Keratinocyte (primary cell): ENCODE measurements at regions not wholly inside any gene's neighbourhood (a gene's known extent, or its start where the extent isn't known, plus 50 kb on each side); places are given as distances from the start of the nearest gene placed in this dataset.

Experiments used
- DNase-seq: peaks from one replicate; pipeline ENCODE4 v3.0.0-alpha.2; 2011; ENCODE audit warnings: low read depth, missing footprints, low spot score
- FAIRE-seq: peaks from 2 replicates; lab custom pipeline; 2011; peaks lifted over from hg19 to GRCh38; lab: Jason Lieb, UNC
- H2AFZ ChIP-seq: 2 replicates; pipeline ENCODE4 v1.6.0; 2012; ENCODE audit warnings: low read length, control low read depth, inconsistent platforms; ENCODE audit not compliant: control insufficient read depth
- H3K27ac ChIP-seq: 2 replicates; pipeline ENCODE4 v1.5.1; 2011; ENCODE audit warnings: low read length; ENCODE audit not compliant: control insufficient read depth, insufficient read depth
- H3K27me3 ChIP-seq: 3 replicates; pipeline ENCODE4 v1.6.0; 2011; ENCODE audit warnings: low read length; ENCODE audit not compliant: control insufficient read depth, insufficient read depth; ENCODE audit errors: extremely low read depth
- H3K36me3 ChIP-seq, 2 experiments: 2 replicates in 1 of 2; 3 replicates in 1 of 2; pipeline ENCODE4 v1.5.1; 2011; ENCODE audit warnings: low read length in 2 of 2, mild to moderate bottlenecking in 1 of 2; ENCODE audit not compliant: control insufficient read depth in 2 of 2, insufficient read depth in 2 of 2; ENCODE audit errors: extremely low read depth in 1 of 2
- H3K4me1 ChIP-seq: 3 replicates; pipeline ENCODE4 v1.5.1; 2011; ENCODE audit warnings: low read length; ENCODE audit not compliant: control insufficient read depth, insufficient read depth; ENCODE audit errors: extremely low read depth
- H3K4me2 ChIP-seq: 3 replicates; pipeline ENCODE4 v1.6.0; 2011; ENCODE audit warnings: low read depth, low read length; ENCODE audit not compliant: control insufficient read depth, insufficient read depth; ENCODE audit errors: extremely low read depth
- H3K4me3 ChIP-seq, 3 experiments: fragments of 200-600 bp in 1 of 3; sonication (generic) in 1 of 3; 2 replicates in 2 of 3; 3 replicates in 1 of 3; pipeline ENCODE4 v1.5.1; 2011 to 2016; ENCODE audit warnings: low read length in 3 of 3, mild to moderate bottlenecking in 3 of 3, control low read depth in 2 of 3, inconsistent platforms in 1 of 3, low read depth in 1 of 3, mixed read lengths in 1 of 3, mixed run types in 1 of 3, moderate library complexity in 1 of 3; ENCODE audit not compliant: control insufficient read depth in 2 of 3, insufficient read depth in 2 of 3; ENCODE audit errors: extremely low read depth in 1 of 3
- H3K79me2 ChIP-seq: 2 replicates; pipeline ENCODE4 v1.6.0; 2012; ENCODE audit warnings: low read length; ENCODE audit not compliant: control insufficient read depth, insufficient read depth
- H3K9ac ChIP-seq: 3 replicates; pipeline ENCODE4 v1.6.0; 2011; ENCODE audit warnings: low read length; ENCODE audit not compliant: control insufficient read depth, insufficient read depth; ENCODE audit errors: extremely low read depth
- H3K9me1 ChIP-seq: 3 replicates; pipeline ENCODE4 v1.6.0; 2011; ENCODE audit warnings: low read length; ENCODE audit not compliant: control insufficient read depth, insufficient read depth; ENCODE audit errors: extremely low read depth
- H3K9me3 ChIP-seq: 2 replicates; pipeline ENCODE4 v1.5.1; 2012; ENCODE audit warnings: low read depth, low read length; ENCODE audit not compliant: control insufficient read depth
- H4K20me1 ChIP-seq: 3 replicates; pipeline ENCODE4 v1.6.0; 2011; ENCODE audit warnings: low read length; ENCODE audit not compliant: control insufficient read depth, insufficient read depth; ENCODE audit errors: extremely low read depth
- EZH2 ChIP-seq: IDR thresholded peaks from one replicate; pipeline ENCODE4 v1.6.1; 2012; ENCODE audit warnings: inconsistent platforms, mild to moderate bottlenecking, low read length, moderate library complexity
- dilution Hi-C: fragments of 300-500 bp; cut with MboI; formaldehyde crosslinking; loops from one replicate; pipeline ENCODE4 v1.7.0; 2020; ENCODE audit warnings: low sequenced_read_pairs; ENCODE audit not compliant: extremely low pct_ligation_motif_present
- TF ChIP-seq, protein P1 (sequence below), 3 experiments: IDR thresholded peaks in 1 of 3; conservative IDR thresholded peaks in 1 of 3; optimal IDR thresholded peaks in 1 of 3; 2 replicates in 2 of 3; 3 replicates in 1 of 3; pipeline versions ENCODE3 to v1.5.1; 2011; ENCODE audit warnings: low read length in 3 of 3, mild to moderate bottlenecking in 3 of 3, moderate library complexity in 2 of 3, control low read depth in 1 of 3, inconsistent platforms in 1 of 3; ENCODE audit not compliant: insufficient read depth in 2 of 3; ENCODE audit errors: extremely low read depth in 1 of 3

- no peak for DNase-seq
- FAIRE-seq, result no peak
- dilution Hi-C loops, result no loop called here
These were observed 415.2 kb upstream of the MAGEB16 start for GRCh38 chrX:35382966-35383365.

DNA sequence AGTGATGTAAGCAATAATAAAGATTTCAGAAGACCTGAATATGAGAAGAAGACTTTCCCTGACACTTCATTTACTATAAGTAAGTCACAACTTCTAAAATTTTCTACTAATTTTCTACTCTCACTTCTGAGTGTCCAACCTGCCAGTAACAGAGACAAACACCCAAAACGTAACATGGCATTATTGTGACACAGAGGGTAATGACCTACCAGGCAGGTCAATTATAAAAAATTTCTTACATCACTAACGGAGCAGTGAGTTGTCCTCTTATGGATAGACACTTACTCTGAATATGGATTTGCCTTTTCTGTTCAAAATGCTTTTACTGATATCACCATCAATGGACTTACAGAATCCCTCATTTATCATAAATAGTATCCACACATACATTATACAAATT, 405.9 kb upstream of the MAGEB16 start:
- Histone ChIP-seq H4K20me1 (no peaks in the 10 kb centered on the region), H3K27me3 (no peaks in the 10 kb centered on the region), H3K27ac (no peak overlapping the region), H3K4me2 (no peak overlapping the region), H3K79me2 (no peaks in the 10 kb centered on the region), H3K9me3 (no peaks in the 10 kb centered on the region), H3K9me1 (no peaks in the 10 kb centered on the region), H3K4me3 (no peak overlapping the region), H3K9ac (no peak overlapping the region), H3K4me1 (no peaks in the 10 kb centered on the region), H2AFZ (no peak overlapping the region), H3K36me3 (no peaks in the 10 kb centered on the region)
- TF ChIP-seq, protein P1, sequence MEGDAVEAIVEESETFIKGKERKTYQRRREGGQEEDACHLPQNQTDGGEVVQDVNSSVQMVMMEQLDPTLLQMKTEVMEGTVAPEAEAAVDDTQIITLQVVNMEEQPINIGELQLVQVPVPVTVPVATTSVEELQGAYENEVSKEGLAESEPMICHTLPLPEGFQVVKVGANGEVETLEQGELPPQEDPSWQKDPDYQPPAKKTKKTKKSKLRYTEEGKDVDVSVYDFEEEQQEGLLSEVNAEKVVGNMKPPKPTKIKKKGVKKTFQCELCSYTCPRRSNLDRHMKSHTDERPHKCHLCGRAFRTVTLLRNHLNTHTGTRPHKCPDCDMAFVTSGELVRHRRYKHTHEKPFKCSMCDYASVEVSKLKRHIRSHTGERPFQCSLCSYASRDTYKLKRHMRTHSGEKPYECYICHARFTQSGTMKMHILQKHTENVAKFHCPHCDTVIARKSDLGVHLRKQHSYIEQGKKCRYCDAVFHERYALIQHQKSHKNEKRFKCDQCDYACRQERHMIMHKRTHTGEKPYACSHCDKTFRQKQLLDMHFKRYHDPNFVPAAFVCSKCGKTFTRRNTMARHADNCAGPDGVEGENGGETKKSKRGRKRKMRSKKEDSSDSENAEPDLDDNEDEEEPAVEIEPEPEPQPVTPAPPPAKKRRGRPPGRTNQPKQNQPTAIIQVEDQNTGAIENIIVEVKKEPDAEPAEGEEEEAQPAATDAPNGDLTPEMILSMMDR (optimal IDR thresholded peaks at IDR 0.05 in 1 of 3, IDR thresholded peaks at IDR 0.05 in 1 of 3, conservative IDR thresholded peaks at IDR 0.05 in 1 of 3; ENCODE audit: extremely low read depth in 1 of 3, insufficient read depth in 2 of 3, low read length in 3 of 3), result no peak
- no peak for TF ChIP-seq EZH2
- DNase-seq (no peak), FAIRE-seq (no peak)
- dilution Hi-C loops, result no loop called here

More at GRCh38 chrX:35382966-35383365, 415.2 kb upstream of the MAGEB16 start:
- Histone ChIP-seq H3K4me3 (no peak overlapping the region), H3K9me1 (no peaks in the 10 kb centered on the region), H4K20me1 (no peaks in the 10 kb centered on the region), H3K4me1 (no peaks in the 10 kb centered on the region), H3K27ac (no peak overlapping the region), H3K79me2 (no peaks in the 10 kb centered on the region), H3K9me3 (no peaks in the 10 kb centered on the region), H3K27me3 (no peaks in the 10 kb centered on the region), H3K9ac (no peak overlapping the region), H3K4me2 (no peak overlapping the region), H3K36me3 (no peaks in the 10 kb centered on the region), H2AFZ (no peak overlapping the region)
- no peak for TF ChIP-seq EZH2
- TF ChIP-seq, protein P1 (optimal IDR thresholded peaks at IDR 0.05 in 1 of 3, IDR thresholded peaks at IDR 0.05 in 1 of 3, conservative IDR thresholded peaks at IDR 0.05 in 1 of 3; ENCODE audit: extremely low read depth in 1 of 3, insufficient read depth in 2 of 3, low read length in 3 of 3), result no peak
